GM21825 (cell line): ENCODE measurements at regions not wholly inside any gene's neighbourhood (a gene's known extent, or its start where the extent isn't known, plus 50 kb on each side); places are given as distances from the start of the nearest gene placed in this dataset.
A peak's percentile ranks its signal among the peaks of the same experiment; 100 is the strongest.
"Not testable (repeated sequence)": the region's sequence is repeated elsewhere in the genome, so short reads cannot be mapped to it uniquely, and the experiment has no call there.

Source experiments
- ATAC-seq: cut with Tn5 transposase; IDR thresholded peaks from one replicate; pipeline ENCODE4 v1.9.1; 2021; ENCODE audit warnings: mild to moderate bottlenecking, moderate library complexity; ENCODE audit not compliant: unreplicated experiment

DNA sequence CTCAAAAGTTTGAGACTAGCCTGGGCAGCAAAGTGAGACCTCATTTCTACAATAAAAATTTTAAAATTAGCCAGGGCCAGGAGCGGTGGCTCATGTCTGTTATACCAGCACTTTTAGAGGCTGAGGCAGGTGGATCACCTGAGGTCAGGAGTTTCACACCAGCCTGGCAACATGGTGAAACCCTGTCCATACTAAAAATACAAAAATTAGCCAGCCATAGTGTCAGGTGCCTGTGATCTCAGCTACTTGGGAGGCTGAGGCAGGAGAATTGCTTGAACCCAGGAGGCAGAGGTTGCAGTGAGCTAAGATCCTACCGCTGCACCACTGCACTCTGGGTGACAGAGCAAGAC, 85.1 kb upstream of the MAP4 start:
- not testable (repeated sequence) for ATAC-seq

DNA sequence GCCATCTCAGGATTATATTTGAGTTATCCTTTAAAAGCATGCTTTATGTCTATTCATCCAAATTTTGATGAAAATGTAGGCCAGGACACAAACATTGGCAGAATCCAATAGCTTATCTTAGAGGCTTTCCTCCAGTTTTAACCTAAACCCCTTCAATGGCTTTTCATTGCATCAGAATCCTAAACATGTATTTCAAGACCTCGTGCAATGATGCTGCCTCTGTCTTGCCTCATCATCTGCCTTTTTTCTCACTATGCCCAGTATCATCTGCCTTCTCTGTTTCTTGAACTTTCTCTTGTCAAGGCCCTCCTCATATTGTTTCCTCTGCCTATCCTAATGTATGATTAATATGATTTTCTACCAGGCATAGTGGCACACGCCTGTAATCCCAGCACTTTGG, 76.1 kb upstream of the MAP4 start:
- no peak for ATAC-seq

DNA sequence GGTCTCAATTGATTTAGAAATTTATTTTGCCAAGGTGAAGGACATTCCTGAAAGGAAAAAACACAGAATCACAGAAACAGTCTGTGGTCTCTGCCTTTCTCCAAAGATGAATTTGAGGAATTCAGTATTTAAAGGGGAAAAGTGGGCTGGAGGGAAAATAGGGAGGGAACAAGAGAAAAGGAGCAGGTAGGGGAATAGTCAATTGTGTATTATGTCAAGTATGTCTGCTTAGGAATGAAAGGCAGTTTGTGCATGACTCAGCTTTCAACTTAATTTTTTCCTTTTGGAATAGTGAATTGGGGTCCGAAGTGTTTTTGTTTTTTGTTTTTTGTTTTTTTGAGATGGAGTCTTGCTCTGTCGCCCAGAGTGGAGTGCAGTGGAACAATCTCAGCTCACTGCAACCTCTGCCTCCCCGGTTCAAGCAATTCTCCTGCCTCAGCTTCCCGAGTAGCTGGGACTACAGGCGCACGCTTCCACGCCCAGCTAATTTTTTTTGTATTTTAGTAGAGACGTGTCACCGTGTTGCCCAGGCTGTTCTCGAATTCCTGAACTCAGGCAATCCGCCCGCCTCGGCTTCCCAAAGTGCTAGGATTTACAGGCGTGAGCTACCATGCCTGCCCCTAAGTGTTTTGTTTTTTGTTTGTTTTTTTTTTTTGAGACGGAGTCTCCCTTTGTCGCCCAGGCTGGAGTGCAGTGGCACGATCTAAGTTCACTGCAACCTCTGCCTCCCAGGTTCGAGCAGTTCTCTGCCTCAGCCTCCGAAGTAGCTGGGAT, 74.1 kb upstream of the MAP4 start:
- ATAC-seq: no peak

DNA sequence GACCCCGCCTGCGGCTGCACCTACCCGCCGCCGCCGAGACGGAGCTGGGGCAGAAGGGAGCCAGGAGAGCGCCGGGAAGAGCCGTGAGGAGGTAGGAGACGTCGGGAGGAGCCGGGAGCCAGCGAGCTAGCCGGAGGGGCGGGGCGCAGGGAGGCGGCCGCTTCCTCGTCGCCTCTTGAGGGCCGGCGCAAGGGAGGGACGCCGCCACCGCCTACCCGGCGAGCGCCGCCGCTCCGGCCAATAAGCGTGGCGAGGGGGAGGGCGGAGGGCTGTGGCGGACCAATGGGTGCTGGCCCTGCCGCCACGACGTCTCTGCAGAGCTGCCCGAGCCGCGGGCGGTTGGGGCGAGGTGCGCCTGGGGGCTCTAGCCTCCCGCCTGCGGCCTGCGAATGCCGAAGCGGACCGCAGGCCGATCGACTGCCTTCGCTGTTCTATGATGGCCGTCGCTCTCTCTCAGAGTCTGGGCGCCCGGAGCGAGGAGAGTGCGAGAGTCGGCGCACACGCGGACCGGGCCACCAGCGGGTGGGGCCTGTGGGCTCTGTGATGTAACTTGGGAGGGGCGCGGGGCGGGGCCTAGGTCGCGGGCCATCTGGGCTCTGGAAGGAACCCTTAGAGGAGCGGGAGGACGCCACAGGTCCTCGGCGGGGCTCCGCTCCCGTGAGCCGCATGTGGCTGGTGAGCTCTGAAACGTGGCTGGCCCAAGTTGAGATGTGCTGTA, 72.7 kb upstream of the MAP4 start:
- ATAC-seq: peak; percentile 89

DNA sequence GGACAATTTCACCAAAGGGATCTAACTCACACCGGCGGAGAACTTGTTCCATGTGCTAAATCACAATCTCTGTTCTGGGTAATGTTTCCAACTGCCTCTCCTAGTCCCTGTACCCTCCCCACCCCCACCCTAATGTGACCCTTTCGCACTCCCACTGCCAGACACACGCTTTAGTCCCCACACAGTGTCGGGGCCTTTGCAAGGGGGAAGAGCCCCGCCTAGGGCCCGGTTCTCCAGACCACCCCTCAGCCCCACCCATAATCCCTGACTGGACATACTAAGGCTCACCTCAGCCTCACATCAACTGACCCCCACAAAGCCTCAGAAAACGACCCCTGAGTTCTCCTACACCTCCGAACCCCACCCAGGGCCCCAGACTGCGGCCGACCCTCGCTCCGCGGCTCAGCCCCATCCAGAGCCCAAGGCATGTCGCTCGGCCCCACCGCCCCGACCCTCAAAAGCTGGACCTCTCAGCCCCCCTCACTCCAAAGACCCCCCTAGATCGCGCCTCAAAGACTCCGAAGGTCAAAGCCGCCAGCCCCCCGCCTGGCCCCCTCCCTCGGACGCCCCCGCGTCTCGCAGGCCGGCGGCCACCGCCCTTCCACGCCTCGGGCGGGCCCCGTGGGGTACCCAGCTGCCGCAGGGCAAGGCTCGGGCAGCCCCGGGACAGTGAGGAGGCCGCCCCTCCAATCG, 72.0 kb upstream of the MAP4 start:
- ATAC-seq: peak; percentile 24

DNA sequence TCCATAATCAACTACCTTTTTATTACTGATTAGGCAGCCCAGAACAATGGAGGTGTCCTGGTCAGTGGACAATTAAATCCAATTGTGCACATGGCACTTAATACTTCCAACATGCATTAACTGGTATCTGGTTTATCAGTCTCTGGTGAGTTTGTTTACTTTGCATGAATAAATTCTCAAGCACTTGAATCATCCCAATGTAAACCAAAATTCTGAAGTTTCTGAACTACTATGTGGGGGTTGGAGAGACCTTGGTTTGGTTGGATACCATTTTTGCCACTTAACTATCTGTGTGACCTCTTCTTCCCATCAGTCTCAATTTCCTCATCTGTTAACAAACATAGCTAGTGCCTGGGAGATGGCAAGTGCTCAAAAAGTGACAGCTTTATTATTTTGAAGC, 70.5 kb upstream of the MAP4 start:
- no peak for ATAC-seq

DNA sequence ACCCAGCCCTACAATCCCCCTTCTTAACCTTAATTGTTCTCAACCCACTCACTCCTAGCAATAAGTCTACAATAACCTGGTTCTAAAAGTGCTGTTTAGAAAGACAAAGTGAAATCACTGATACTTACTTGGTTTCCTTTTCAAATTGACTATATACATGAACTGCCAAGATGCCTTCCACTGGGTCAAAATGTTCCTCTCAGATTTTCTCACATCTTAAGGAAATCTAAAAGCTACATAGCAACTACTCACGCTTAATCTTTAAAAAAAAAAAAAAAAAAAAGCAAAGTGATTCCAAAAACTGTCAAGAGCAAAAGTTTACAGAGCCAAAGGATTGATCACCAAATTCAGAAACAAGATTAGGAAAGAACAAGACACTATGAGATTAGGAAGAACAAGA, 68.7 kb upstream of the MAP4 start:
- no peak for ATAC-seq

DNA sequence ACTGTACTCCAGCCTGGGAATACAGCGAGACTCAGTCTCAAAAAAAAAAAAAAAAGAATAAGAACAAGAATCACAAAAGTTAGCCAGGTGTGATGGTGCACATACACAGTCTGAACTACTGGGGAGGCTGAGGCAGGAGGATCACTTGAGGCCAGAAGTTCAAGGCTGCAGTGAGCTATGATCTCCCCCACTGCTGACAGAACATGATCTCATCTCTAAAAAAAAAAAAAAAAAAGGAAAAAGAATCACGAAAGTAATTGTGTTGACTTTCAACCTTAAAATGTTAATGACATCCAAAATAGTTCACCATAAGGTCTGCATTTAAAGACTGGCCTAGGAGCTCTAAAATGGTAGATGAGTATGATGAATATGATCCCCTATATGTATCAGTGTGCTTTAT, 68.0 kb upstream of the MAP4 start:
- no peak for ATAC-seq

DNA sequence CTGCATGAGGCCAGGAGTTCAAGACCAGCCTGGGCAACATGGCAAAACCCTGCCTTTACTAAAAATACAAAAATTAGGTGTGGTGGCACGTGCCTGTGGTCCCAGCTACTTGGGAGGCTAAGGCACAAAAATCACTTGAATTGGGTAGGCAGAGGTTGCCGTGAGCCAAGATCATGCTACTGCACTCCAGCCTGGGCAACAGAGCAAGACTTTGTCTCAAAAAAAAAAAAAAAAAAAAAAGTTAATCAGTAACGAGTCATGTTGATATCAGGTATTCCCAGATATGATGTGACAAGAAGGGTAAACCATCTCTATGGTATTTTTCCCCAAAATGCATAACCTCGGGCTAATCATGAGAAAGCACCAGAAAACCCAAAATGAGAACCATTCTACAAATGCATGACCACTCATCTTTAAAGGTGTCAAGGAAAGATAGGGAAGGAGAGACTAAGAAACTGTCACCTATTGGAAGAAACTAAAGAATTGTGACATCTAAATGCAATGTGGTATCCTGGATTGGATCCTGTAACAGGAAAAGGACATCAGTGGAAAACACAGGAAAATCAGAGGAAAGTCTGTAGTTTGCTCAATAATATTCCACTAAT, 66.5 kb upstream of the MAP4 start:
- ATAC-seq: no peak

DNA sequence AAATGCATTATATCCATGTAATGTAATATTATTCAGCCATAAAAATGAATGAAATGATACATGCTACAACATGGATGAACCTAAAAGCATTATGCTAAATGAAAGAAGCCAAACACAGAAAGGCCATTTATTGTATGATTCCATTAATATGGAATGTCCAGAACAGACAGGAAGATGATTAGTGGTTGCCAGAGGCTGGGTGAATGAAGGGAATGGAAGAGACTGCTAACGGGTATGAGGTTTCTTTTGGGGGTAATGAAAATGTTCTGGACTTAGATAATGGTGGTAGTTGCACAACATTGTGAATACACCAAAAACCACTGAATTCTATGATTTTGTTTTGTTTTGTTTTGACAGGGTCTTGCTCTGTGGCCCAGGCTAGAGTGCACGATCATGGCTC, 61.6 kb upstream of the MAP4 start:
- no peak for ATAC-seq

DNA sequence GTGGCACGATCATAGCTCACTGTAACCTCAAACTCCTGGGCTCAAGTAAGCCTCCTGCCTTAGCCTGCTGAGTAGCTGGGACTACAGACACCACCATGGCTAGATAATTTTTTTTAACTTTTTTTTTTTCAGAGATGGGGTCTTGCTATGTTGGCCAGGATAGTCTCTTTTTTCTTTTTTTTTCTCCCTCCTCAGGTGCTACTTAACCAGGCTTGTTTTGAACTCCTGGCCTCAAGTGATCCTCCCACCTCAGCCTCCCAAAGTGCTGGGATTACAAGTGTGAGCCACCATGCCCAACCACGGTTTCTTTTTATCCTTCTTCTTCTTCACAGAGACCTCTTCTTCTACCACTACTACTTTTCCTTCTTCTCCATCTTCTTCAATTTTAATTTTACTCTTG, 53.8 kb upstream of the MAP4 start:
- ATAC-seq: no peak

DNA sequence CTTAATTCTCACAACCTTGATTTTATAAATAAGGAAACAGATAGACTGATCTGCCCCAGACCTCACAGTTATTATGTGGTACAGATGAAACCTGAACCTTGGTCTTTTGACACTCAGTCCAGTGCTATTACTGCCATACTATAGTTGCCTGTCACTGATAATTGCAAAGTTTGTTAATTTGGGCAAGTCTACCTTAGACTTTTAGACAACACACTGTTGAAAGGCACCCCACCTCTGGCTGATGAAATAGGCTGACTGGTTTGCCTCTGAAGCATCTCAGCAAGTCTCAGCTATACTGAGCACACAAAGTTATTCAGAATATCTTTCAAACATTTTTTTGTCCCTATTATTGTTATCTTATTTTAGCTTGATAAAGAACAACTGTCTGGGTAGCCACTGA, 53.1 kb upstream of the MAP4 start:
- ATAC-seq: no peak

DNA sequence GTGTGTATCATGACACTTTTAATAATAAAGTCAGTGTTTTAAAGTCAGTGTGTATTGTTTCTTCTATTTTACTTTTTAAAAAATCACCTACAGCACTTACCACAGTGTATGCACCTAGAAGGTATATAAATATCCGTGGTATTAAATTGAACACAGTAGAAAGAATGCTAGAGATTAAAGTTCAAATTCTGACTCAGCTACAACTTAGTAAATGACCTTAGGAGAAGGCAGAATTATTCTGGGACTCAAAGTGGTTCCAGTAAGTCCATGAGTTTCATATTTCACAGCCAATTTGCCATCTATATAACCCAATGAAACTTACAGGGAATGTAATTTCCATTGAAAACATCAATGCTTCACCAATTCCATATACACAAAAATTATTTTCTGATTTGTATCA, 52.7 kb upstream of the MAP4 start:
- ATAC-seq: no peak

DNA sequence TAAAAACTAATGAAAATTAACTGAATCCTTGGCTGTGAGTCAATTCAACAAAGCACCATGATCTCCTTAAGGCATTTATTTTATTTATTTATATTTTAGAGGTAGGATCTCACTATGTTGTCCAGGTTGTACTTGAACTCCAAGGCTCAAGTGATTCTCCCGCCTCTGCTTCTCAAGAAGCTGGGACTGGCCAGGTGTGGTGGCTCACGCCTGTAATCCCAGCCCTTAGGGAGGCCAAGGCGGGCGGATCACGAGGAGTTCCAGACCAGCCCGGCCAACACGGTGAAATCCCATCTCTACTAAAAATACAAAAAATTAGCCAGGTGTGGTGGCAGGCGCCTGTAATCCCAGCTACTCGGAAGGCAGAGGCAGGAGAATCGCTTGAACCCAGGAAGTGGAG, 52.1 kb upstream of the MAP4 start:
- not testable (repeated sequence) for ATAC-seq

DNA sequence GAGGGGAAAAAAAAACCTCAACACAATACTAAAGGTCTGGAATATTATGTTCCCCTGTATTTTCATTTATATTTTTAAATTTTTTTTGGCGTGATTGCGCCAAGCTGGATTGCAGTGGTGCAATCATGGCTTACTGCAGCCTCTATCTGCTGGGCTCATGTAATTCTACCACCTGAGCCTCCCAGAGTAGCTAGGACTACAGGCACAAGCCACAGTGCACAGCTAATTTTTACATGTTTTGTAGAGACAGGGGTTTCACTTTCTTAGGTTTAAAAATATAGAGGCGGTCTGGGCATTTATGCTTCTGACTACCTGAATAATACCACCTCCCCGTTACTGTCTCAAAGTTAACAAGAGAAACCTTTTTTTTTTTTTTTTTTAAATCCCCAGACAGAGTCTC, 51.1 kb upstream of the MAP4 start:
- no peak for ATAC-seq
